ENCODE measurements at regions not wholly inside any gene's neighbourhood (a gene's known extent, or its start where the extent isn't known, plus 50 kb on each side); places are given as distances from the start of the nearest gene placed in this dataset.

GRCh38 chr9:78543353-78543752, 246.4 kb downstream of the PSAT1 start:
- Mint-ChIP-seq H3K27ac (no peak overlapping the region), H3K36me3 (ENCODE audit: low read depth) (no peaks in the 10 kb centered on the region), H3K4me3 (no peak overlapping the region), H3K9me3 (no peaks in the 10 kb centered on the region), H3K4me1 (ENCODE audit: low read depth) (no peaks in the 10 kb centered on the region), H3K27me3 (ENCODE audit: low read depth) (no peaks in the 10 kb centered on the region)

GRCh38 chr9:78544230-78544629, 247.3 kb downstream of the PSAT1 start:
- no peaks in the 10 kb centered on the region for H3K9me3 Mint-ChIP-seq
- no peak overlapping the region for H3K4me3 Mint-ChIP-seq
- H3K27me3 Mint-ChIP-seq (ENCODE audit: low read depth) = no peaks in the 10 kb centered on the region
- H3K4me1 Mint-ChIP-seq (ENCODE audit: low read depth) = no peaks in the 10 kb centered on the region
- no peak overlapping the region for H3K27ac Mint-ChIP-seq
- H3K36me3 Mint-ChIP-seq (ENCODE audit: low read depth) = no peaks in the 10 kb centered on the region

- Mint-ChIP-seq H3K27ac (no peak overlapping the region), H3K4me1 (ENCODE audit: low read depth) (no peaks in the 10 kb centered on the region), H3K9me3 (no peaks in the 10 kb centered on the region), H3K4me3 (no peak overlapping the region), H3K27me3 (ENCODE audit: low read depth) (no peaks in the 10 kb centered on the region), H3K36me3 (ENCODE audit: low read depth) (no peaks in the 10 kb centered on the region)
Measured at GRCh38 chr9:78547831-78548230, 250.9 kb downstream of the PSAT1 start.

- no peak overlapping the region for H3K4me3 Mint-ChIP-seq
- H3K27ac Mint-ChIP-seq = no peak overlapping the region
Measured at GRCh38 chr9:78548670-78549069, 251.7 kb downstream of the PSAT1 start.

GRCh38 chr9:78549711-78550110, 252.8 kb downstream of the PSAT1 start:
- Mint-ChIP-seq H3K27me3 (ENCODE audit: low read depth) (no peaks in the 10 kb centered on the region), H3K36me3 (ENCODE audit: low read depth) (no peaks in the 10 kb centered on the region), H3K4me1 (ENCODE audit: low read depth) (no peaks in the 10 kb centered on the region), H3K27ac (no peak overlapping the region), H3K4me3 (no peak overlapping the region), H3K9me3 (no peaks in the 10 kb centered on the region)

More at GRCh38 chr9:78548670-78549069, 251.7 kb downstream of the PSAT1 start:
- H3K27me3 Mint-ChIP-seq (ENCODE audit: low read depth) = no peaks in the 10 kb centered on the region
- no peaks in the 10 kb centered on the region for H3K36me3 Mint-ChIP-seq (ENCODE audit: low read depth)
- no peaks in the 10 kb centered on the region for H3K9me3 Mint-ChIP-seq
- no peaks in the 10 kb centered on the region for H3K4me1 Mint-ChIP-seq (ENCODE audit: low read depth)

- H3K27ac Mint-ChIP-seq = no peak overlapping the region
- H3K36me3 Mint-ChIP-seq (ENCODE audit: low read depth) = no peaks in the 10 kb centered on the region
Measured at GRCh38 chr9:78552802-78553201, 255.9 kb downstream of the PSAT1 start.

GRCh38 chr9:78557540-78557939, 260.6 kb downstream of the PSAT1 start:
- Mint-ChIP-seq H3K9me3 (no peaks in the 10 kb centered on the region), H3K27ac (no peak overlapping the region), H3K36me3 (ENCODE audit: low read depth) (no peaks in the 10 kb centered on the region), H3K4me3 (no peak overlapping the region), H3K4me1 (ENCODE audit: low read depth) (no peaks in the 10 kb centered on the region), H3K27me3 (ENCODE audit: low read depth) (no peaks in the 10 kb centered on the region)

More at GRCh38 chr9:78552802-78553201, 255.9 kb downstream of the PSAT1 start:
- Mint-ChIP-seq H3K4me3 (no peak overlapping the region), H3K9me3 (no peaks in the 10 kb centered on the region), H3K27me3 (ENCODE audit: low read depth) (no peaks in the 10 kb centered on the region), H3K4me1 (ENCODE audit: low read depth) (no peaks in the 10 kb centered on the region)

- Mint-ChIP-seq H3K27me3 (ENCODE audit: low read depth) (no peaks in the 10 kb centered on the region), H3K4me3 (no peak overlapping the region), H3K36me3 (ENCODE audit: low read depth) (no peaks in the 10 kb centered on the region), H3K27ac (no peak overlapping the region), H3K9me3 (no peaks in the 10 kb centered on the region), H3K4me1 (ENCODE audit: low read depth) (no peaks in the 10 kb centered on the region)
Measured at GRCh38 chr9:78559449-78559885, 262.5 kb downstream of the PSAT1 start.

- H3K9me3 Mint-ChIP-seq = no peaks in the 10 kb centered on the region
- no peak overlapping the region for H3K27ac Mint-ChIP-seq
- H3K4me1 Mint-ChIP-seq (ENCODE audit: low read depth) = no peaks in the 10 kb centered on the region
- H3K27me3 Mint-ChIP-seq (ENCODE audit: low read depth) = no peaks in the 10 kb centered on the region
- H3K36me3 Mint-ChIP-seq (ENCODE audit: low read depth) = no peaks in the 10 kb centered on the region
- H3K4me3 Mint-ChIP-seq = no peak overlapping the region
Measured at GRCh38 chr9:78562021-78562420, 265.1 kb downstream of the PSAT1 start.

GRCh38 chr9:78563269-78563668, 266.3 kb downstream of the PSAT1 start:
- Mint-ChIP-seq H3K27ac (no peak overlapping the region), H3K4me1 (ENCODE audit: low read depth) (no peaks in the 10 kb centered on the region), H3K9me3 (no peaks in the 10 kb centered on the region), H3K36me3 (ENCODE audit: low read depth) (no peaks in the 10 kb centered on the region), H3K4me3 (no peak overlapping the region), H3K27me3 (ENCODE audit: low read depth) (no peaks in the 10 kb centered on the region)

- Mint-ChIP-seq H3K4me3 (no peak overlapping the region), H3K27ac (no peak overlapping the region), H3K27me3 (ENCODE audit: low read depth) (no peaks in the 10 kb centered on the region), H3K36me3 (ENCODE audit: low read depth) (no peaks in the 10 kb centered on the region), H3K9me3 (no peaks in the 10 kb centered on the region), H3K4me1 (ENCODE audit: low read depth) (no peaks in the 10 kb centered on the region)
Measured at GRCh38 chr9:78565481-78565880, 268.6 kb downstream of the PSAT1 start.

GRCh38 chr9:78566521-78566920, 269.6 kb downstream of the PSAT1 start:
- no peak overlapping the region for H3K27ac Mint-ChIP-seq
- H3K4me3 Mint-ChIP-seq = no peak overlapping the region
- H3K36me3 Mint-ChIP-seq (ENCODE audit: low read depth) = no peaks in the 10 kb centered on the region
- no peaks in the 10 kb centered on the region for H3K9me3 Mint-ChIP-seq
- H3K27me3 Mint-ChIP-seq (ENCODE audit: low read depth) = no peaks in the 10 kb centered on the region
- no peaks in the 10 kb centered on the region for H3K4me1 Mint-ChIP-seq (ENCODE audit: low read depth)

GRCh38 chr9:78566948-78567675, 270.2 kb downstream of the PSAT1 start:
- H3K36me3 Mint-ChIP-seq (ENCODE audit: low read depth) = no peaks in the 10 kb centered on the region
- H3K27me3 Mint-ChIP-seq (ENCODE audit: low read depth) = no peaks in the 10 kb centered on the region
- H3K4me3 Mint-ChIP-seq = no peak overlapping the region
- no peaks in the 10 kb centered on the region for H3K9me3 Mint-ChIP-seq
- H3K4me1 Mint-ChIP-seq (ENCODE audit: low read depth) = no peaks in the 10 kb centered on the region
- H3K27ac Mint-ChIP-seq = no peak overlapping the region

- Mint-ChIP-seq H3K27me3 (ENCODE audit: low read depth) (no peaks in the 10 kb centered on the region), H3K27ac (no peak overlapping the region), H3K36me3 (ENCODE audit: low read depth) (no peaks in the 10 kb centered on the region), H3K4me3 (no peak overlapping the region), H3K4me1 (ENCODE audit: low read depth) (no peaks in the 10 kb centered on the region), H3K9me3 (no peaks in the 10 kb centered on the region)
Measured at GRCh38 chr9:78567693-78568092, 270.8 kb downstream of the PSAT1 start.

GRCh38 chr9:78568774-78569173, 271.8 kb downstream of the PSAT1 start:
- Mint-ChIP-seq H3K27ac (no peak overlapping the region), H3K4me1 (ENCODE audit: low read depth) (no peaks in the 10 kb centered on the region), H3K9me3 (no peaks in the 10 kb centered on the region), H3K27me3 (ENCODE audit: low read depth) (no peaks in the 10 kb centered on the region), H3K36me3 (ENCODE audit: low read depth) (no peaks in the 10 kb centered on the region), H3K4me3 (no peak overlapping the region)

- no peaks in the 10 kb centered on the region for H3K27me3 Mint-ChIP-seq (ENCODE audit: low read depth)
- H3K9me3 Mint-ChIP-seq = no peaks in the 10 kb centered on the region
- no peaks in the 10 kb centered on the region for H3K36me3 Mint-ChIP-seq (ENCODE audit: low read depth)
- no peak overlapping the region for H3K4me3 Mint-ChIP-seq
- H3K4me1 Mint-ChIP-seq (ENCODE audit: low read depth) = no peaks in the 10 kb centered on the region
- no peak overlapping the region for H3K27ac Mint-ChIP-seq
Measured at GRCh38 chr9:78572266-78572665, 275.3 kb downstream of the PSAT1 start.

Measured in T-helper 1 cell treated with Interleukin-12 subunit alpha and Interleukin-12 subunit beta and Interleukin-4 antibody, amounts not matched to agents 30 μg/mL and 1 μg/mL, for 36 hours (primary cell).